Subcutaneous abdominal adipose tissue (tissue), 5 donors: ENCODE measurements at regions not wholly inside any gene's neighbourhood (a gene's known extent, or its start where the extent isn't known, plus 50 kb on each side); places are given as distances from the start of the nearest gene placed in this dataset.
"Not testable (repeated sequence)": the region's sequence is repeated elsewhere in the genome, so short reads cannot be mapped to it uniquely, and the experiment has no call there.

ENCODE experiments used
- H3K27ac ChIP-seq: one replicate; pipeline ENCODE4 v1.7.0; 2013; ENCODE audit warnings: low read depth, mild to moderate bottlenecking, inconsistent platforms, low read length, moderate library complexity
- H3K27me3 ChIP-seq, 5 donors: one replicate each; pipeline ENCODE4 v1.7.0; 2013; ENCODE audit warnings: low read length in 5 of 5, inconsistent platforms in 1 of 5; ENCODE audit not compliant: control insufficient read depth in 5 of 5, insufficient read depth in 4 of 5
- H3K36me3 ChIP-seq, 5 donors: one replicate each; pipeline ENCODE4 v1.7.0; 2013; ENCODE audit warnings: low read length in 5 of 5; ENCODE audit not compliant: control insufficient read depth in 5 of 5, insufficient read depth in 5 of 5
- H3K4me1 ChIP-seq, 5 donors: one replicate each; pipeline ENCODE4 v1.7.0; 2013; ENCODE audit warnings: low read length in 5 of 5, mild to moderate bottlenecking in 3 of 5, moderate library complexity in 1 of 5; ENCODE audit not compliant: control insufficient read depth in 5 of 5, insufficient read depth in 5 of 5
- H3K4me3 ChIP-seq, 5 donors: one replicate each; pipeline ENCODE4 v1.7.0; 2013; ENCODE audit warnings: low read length in 5 of 5, low read depth in 1 of 5
- H3K9ac ChIP-seq, 5 donors: one replicate each; pipeline ENCODE4 v1.7.0; 2013; ENCODE audit warnings: low read length in 5 of 5, mild to moderate bottlenecking in 4 of 5, moderate library complexity in 3 of 5
- H3K9me3 ChIP-seq, 5 donors: one replicate each; pipeline ENCODE4 v1.7.0; 2013; ENCODE audit warnings: low read length in 5 of 5; ENCODE audit not compliant: control insufficient read depth in 5 of 5
- donor health status: healthy.
- donor health status: healthy.
- donor health status: healthy.
- donor health status: healthy.
- donor health status: healthy.

DNA sequence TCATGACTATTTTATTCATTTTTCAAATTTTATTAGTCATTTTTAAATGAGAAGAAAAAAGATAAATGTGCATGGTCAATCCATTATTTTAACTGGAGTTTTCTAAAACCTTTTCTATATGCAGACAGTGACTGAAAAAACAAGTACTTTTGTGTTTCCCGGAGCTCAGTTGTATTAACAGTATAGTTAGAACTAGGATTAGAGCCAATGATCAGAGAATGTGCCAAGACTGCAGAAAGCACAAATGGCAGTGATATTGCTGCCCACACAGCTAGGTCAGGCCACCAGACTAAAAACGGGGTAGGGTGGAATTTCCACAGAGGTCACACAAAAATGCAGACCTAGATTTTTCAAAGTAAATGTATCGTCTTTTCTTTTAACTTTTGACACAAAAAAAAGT, 163.1 kb upstream of the GRIK3 start:
- Histone ChIP-seq H3K4me1 (no peaks in the 10 kb centered on the region), H3K9me3 (peaks cover 0 to 8% (median 3%) of the 10 kb centered on the region in 5 donors), H3K4me3 (no peak overlapping the region), H3K36me3 (no peaks in the 10 kb centered on the region), H3K27me3 (peaks cover 0 to 4% (median 0%) of the 10 kb centered on the region in 5 donors), H3K9ac (no peak overlapping the region), H3K27ac (no peak overlapping the region)

DNA sequence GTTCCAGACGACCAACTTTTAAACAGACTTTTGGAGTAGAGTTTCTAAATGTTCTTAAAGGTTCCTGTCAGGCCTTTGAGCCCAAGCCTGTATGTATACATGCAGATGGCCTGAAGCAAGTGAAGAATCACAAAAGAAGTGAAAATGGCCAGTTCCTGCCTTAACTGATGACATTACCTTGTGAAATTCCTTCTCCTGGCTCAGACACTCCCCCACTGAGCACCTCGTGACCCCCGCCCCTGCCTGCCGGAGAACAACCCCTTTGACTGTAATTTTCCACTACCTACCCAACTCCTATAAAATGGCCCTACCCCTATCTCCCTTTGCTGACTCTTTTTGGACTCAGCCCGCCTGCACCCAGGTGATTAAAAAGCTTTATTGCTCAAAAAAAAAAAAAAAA, 180.0 kb upstream of the GRIK3 start:
- not testable (repeated sequence) for H3K9me3 ChIP-seq, H3K27ac ChIP-seq, H3K27me3 ChIP-seq, H3K4me1 ChIP-seq, H3K9ac ChIP-seq, H3K4me3 ChIP-seq, H3K36me3 ChIP-seq

- H3K9me3 ChIP-seq, result peaks cover 0 to 14% (median 9%) of the 10 kb centered on the region in 5 donors
- H3K9ac ChIP-seq, result no peak overlapping the region
- no peaks in the 10 kb centered on the region for H3K4me1 ChIP-seq
- H3K36me3 ChIP-seq, result no peaks in the 10 kb centered on the region
- no peak overlapping the region for H3K4me3 ChIP-seq
- no peak overlapping the region for H3K27ac ChIP-seq
- peaks cover 0 to 7% (median 2%) of the 10 kb centered on the region in 5 donors for H3K27me3 ChIP-seq
Observed at GRCh38 chr1:37233606-37234005, 199.3 kb upstream of the GRIK3 start.

GRCh38 chr1:37234941-37235418, 200.7 kb upstream of the GRIK3 start:
- Histone ChIP-seq H3K4me1 (no peaks in the 10 kb centered on the region), H3K36me3 (no peaks in the 10 kb centered on the region), H3K27ac (no peak overlapping the region), H3K27me3 (peaks cover 0 to 9% (median 7%) of the 10 kb centered on the region in 5 donors), H3K4me3 (no peak overlapping the region), H3K9me3 (peaks cover 0 to 14% (median 9%) of the 10 kb centered on the region in 5 donors), H3K9ac (no peak overlapping the region)

DNA sequence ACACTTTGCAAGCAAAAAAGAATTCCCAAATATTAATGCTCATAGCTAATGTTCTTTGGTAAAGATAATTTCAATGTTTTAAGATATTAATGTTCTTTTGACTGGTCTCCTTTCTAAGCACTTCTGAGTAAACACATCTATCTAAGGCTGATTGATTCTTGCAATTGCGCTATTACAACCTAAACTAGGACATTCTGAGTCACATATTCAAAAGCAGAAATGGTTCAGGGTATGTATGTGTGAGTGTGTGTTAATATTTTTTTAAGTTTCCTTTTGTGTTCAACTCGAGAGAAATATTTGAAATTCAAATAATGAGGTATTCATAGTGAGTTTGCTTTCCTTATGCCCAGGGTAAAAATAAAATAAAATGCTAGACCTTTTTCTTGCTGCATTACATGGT, 203.6 kb upstream of the GRIK3 start:
- H3K27ac ChIP-seq, result no peak overlapping the region
- no peak overlapping the region for H3K9ac ChIP-seq
- peaks cover 0 to 25% (median 22%) of the 10 kb centered on the region in 5 donors for H3K27me3 ChIP-seq
- no peaks in the 10 kb centered on the region for H3K4me1 ChIP-seq
- peaks cover 0 to 2% (median 0%) of the 10 kb centered on the region in 5 donors for H3K9me3 ChIP-seq
- H3K4me3 ChIP-seq, result no peak overlapping the region
- no peaks in the 10 kb centered on the region for H3K36me3 ChIP-seq

DNA sequence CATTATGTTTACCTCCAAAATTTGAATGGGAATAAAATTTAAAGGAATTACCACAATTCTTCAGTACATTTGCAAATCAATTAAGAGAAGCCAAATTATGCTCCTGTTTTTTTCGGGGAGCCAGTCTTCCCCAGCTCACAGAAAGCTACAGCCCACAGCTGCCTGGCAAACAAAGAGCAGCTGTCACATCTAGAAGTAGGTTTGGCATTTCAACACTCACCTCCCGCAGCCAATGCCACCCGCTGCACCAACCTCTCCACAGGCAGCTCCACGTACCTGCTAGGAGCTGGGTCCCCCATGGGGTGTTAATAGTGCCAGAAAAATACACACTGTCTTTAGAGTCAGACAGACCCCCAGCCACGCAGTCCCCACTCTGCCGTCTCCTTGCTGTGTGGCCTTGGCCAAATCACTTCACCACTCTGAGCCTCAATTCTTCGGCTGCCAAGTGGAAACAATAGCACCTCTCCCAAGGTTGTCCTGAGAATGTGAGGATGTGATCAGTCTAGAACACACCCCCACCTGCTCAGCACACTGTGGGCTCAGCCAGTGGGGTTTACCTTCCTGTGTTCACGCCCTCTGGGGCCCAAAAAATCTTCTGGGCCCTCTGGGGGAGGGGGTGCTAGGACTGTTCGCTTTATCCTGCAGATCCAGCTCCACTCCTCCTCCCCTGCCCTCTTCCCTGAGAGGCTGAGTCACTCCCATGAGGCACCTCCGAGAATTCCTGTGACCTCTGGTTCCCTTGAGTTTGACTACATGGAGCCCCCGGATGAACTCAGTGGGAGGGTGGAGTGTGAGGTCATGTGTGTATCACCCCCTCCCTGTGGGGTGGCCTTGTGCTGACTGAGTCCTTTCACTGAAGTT, 204.3 kb upstream of the GRIK3 start:
- no peak overlapping the region for H3K4me3 ChIP-seq
- H3K9ac ChIP-seq, result no peak overlapping the region
- H3K9me3 ChIP-seq, result peaks cover 0 to 2% (median 0%) of the 10 kb centered on the region in 5 donors
- H3K27ac ChIP-seq, result no peak overlapping the region
- H3K27me3 ChIP-seq, result peaks cover 0 to 25% (median 19%) of the 10 kb centered on the region in 5 donors
- no peaks in the 10 kb centered on the region for H3K4me1 ChIP-seq
- H3K36me3 ChIP-seq, result no peaks in the 10 kb centered on the region

DNA sequence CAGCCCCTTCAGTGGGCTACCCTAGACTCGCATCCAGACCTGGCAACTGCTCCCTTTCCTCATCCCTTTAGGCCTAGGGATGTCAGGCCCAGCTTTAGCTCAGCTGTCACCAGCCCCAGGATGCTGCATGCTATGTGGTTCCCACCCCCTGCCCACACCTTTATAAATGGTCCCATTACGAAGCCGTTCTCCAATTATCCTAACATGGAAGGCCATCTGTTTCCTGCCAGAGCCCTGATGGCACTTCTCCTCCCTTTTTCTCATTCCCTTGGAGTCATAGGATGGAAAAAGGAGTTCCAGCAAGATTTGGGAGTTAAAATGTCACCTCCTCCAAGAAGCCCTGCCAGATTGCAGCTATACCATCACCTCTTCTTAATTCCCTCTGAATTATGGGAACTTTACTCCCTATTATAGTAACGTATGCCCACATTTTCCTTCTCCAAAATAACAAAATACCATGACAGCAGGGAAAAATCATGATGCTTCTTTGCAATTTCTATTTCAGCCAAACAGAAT, 205.0 kb upstream of the GRIK3 start:
- no peak overlapping the region for H3K9ac ChIP-seq
- H3K36me3 ChIP-seq, result no peaks in the 10 kb centered on the region
- H3K27ac ChIP-seq, result no peak overlapping the region
- peaks cover 0 to 25% (median 18%) of the 10 kb centered on the region in 5 donors for H3K27me3 ChIP-seq
- H3K4me3 ChIP-seq, result no peak overlapping the region
- H3K9me3 ChIP-seq, result peaks cover 0 to 2% (median 0%) of the 10 kb centered on the region in 5 donors
- no peaks in the 10 kb centered on the region for H3K4me1 ChIP-seq

DNA sequence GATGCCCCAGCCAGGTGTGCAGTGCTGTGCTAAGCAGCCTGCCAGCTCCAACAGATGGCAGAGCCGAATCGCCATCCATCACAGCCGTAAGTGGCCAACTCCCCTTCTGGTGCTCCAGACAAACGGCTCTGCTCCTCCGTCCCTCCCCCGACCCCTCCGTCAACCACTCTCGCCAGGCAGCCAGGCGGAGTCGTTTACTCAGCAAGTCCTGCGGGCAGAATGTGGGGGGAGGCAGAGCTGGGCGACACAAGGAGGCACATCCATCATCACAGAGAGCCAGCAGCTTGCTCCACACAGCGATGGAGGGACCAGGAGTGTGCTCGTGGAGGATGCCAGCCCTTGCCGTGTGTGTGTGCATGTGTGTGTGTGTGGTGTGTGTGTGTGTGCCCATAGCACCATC, 206.6 kb upstream of the GRIK3 start:
- Histone ChIP-seq H3K9ac (no peak overlapping the region), H3K4me1 (no peaks in the 10 kb centered on the region), H3K4me3 (no peak overlapping the region), H3K36me3 (no peaks in the 10 kb centered on the region), H3K27me3 (peaks cover 0 to 23% (median 18%) of the 10 kb centered on the region in 5 donors), H3K9me3 (no peaks in the 10 kb centered on the region), H3K27ac (no peak overlapping the region)

DNA sequence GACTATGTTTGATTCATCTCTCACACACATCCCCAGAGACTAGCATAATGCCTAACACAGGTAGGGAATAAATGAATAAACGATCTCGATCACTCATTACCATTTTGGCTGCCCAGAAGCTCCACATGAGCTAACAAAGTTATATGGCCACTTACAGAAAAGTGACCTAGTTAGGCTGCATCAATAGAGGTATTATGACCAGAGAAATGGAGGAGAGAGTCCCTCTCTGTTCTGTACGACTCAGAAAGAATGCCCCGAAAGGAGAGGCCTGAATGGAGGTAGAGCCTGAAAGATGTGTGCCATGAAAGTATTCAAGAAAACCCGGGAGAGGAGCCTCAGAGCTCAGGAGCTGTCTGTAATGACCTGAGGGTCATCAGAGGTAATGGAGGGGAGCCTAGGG, 208.2 kb upstream of the GRIK3 start:
- H3K27me3 ChIP-seq, result peaks cover 0 to 23% (median 19%) of the 10 kb centered on the region in 5 donors
- no peak overlapping the region for H3K27ac ChIP-seq
- no peaks in the 10 kb centered on the region for H3K36me3 ChIP-seq
- H3K9ac ChIP-seq, result no peak overlapping the region
- H3K4me3 ChIP-seq, result no peak overlapping the region
- H3K4me1 ChIP-seq, result no peaks in the 10 kb centered on the region
- no peaks in the 10 kb centered on the region for H3K9me3 ChIP-seq

GRCh38 chr1:37243368-37244082, 209.2 kb upstream of the GRIK3 start:
- H3K27ac ChIP-seq, result no peak overlapping the region

More at GRCh38 chr1:37243368-37244082, 209.2 kb upstream of the GRIK3 start:
- H3K9ac ChIP-seq, result no peak overlapping the region
- H3K9me3 ChIP-seq, result no peaks in the 10 kb centered on the region
- no peak overlapping the region for H3K4me3 ChIP-seq
- H3K36me3 ChIP-seq, result no peaks in the 10 kb centered on the region
- no peaks in the 10 kb centered on the region for H3K4me1 ChIP-seq
- peaks cover 0 to 26% (median 23%) of the 10 kb centered on the region in 5 donors for H3K27me3 ChIP-seq
